Astrocyte of the hippocampus (primary cell): ENCODE measurements at regions not wholly inside any gene's neighbourhood (a gene's known extent, or its start where the extent isn't known, plus 50 kb on each side); places are given as distances from the start of the nearest gene placed in this dataset.
"Not testable (repeated sequence)": the region's sequence is repeated elsewhere in the genome, so short reads cannot be mapped to it uniquely, and the experiment has no call there.

Source experiments
- DNase-seq: peaks from one replicate; pipeline ENCODE4 v3.0.0; 2011; ENCODE audit warnings: low read depth, low spot score

GRCh38 chr3:192968901-192969300, 51.2 kb upstream of the MB21D2 start:
- DNase-seq, result peak; percentile 56

DNA sequence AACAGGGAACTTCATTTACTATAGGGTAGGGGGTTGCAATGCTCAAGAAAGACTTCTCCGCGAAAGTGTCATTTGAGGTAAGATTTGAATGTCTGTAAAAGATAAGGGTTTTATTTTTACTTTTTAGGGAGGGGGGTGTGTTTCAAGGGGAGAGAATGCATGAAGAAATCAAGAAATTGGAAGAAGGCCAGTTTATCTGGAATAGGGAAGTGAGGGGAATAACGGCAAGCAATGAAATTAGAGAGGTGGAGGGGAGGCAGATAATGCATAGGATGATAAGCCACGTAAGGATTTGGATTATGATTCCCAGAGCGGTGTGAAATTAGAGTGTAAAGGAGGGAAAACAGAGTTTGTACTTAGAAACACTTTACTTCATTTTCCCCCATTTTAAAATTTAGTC, 63.0 kb upstream of the MB21D2 start:
- DNase-seq, result no peak

DNA sequence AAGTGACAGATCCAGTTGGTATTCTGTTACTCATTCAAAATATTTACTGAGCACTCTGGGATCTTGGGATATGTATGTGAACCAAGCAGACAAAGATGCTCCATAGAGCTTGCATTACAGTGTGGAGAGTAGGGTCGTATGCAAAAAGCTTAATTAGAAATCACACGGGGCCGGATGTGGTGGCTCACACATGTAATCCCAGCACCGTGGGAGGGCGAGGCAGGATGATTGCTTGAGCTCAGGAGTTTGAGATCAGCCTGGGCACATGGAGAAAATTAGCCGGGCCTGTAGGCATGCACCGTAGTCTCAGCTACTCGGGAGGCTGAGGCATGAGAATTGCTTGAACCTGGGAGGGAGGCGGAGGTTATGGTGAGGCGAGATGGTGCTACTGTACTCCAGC, 68.7 kb upstream of the MB21D2 start:
- DNase-seq, result no peak

DNA sequence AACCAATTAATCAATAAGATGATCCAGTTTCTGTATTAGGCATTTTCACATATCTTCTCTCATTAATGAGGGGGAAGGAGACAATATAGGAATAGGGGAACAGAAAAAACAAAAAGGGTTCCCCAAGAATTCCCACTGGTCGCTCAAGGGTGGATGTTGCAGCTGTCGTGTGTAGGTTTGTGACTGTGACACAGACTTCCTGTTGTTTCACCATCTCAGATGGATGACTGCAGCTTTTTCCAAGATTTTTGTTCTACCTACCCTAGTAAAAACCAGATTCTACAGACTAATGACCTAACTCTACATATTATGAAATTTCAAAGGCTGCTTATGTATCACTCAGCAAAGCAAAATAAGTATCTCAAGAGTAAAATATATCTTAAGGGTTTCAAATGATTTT, 73.7 kb upstream of the MB21D2 start:
- DNase-seq, result no peak

DNA sequence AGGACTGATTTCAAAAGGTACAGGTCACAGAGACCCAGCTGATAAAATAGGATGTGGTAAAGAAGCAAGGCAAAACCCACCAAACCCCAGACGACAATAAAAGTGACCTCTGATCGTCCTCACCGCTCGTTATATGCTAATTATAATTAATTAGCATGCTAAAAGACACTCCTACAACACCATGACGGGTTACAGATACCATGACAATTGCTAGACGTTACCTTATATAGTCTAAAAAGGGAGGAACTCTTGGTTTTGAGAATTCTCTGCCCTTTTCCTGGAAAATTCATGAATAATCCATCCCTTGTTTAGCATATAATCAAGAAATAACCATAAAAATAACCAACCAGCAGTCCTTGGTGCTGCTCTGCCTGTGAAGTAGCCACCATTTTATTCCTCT, 74.7 kb upstream of the MB21D2 start:
- no peak for DNase-seq

GRCh38 chr3:192993411-192993810, 75.8 kb upstream of the MB21D2 start:
- no peak for DNase-seq

- DNase-seq, result not testable (repeated sequence)
Measured at GRCh38 chr3:193001113-193001512, 83.5 kb upstream of the MB21D2 start.

GRCh38 chr3:193003624-193004023, 86.0 kb upstream of the MB21D2 start:
- DNase-seq, result not testable (repeated sequence)

GRCh38 chr3:193008654-193009053, 91.0 kb upstream of the MB21D2 start:
- no peak for DNase-seq

- DNase-seq, result peak; percentile 11
Measured at GRCh38 chr3:193010191-193010590, 92.5 kb upstream of the MB21D2 start.

- no peak for DNase-seq
Measured at GRCh38 chr3:193011958-193012357, 94.3 kb upstream of the MB21D2 start.

DNA sequence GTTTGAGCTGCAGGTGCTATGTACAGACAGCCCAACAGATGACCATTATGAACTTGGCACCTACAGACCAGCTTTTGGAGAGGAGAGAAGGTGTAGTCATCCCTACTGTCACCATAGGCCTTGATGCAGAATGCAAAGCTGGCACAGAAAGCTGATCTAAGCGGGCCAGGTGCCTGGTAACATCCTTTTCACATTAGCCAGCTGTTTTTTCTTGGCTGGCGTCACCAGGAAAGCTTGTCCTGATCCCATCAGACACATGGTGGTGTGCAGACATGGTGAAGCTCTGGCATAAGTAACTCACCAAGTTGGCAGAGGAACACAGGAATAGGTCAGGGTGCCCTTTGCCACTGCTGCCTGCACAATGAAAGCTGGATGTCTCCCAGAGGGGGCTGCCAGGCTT, 97.2 kb upstream of the MB21D2 start:
- no peak for DNase-seq

DNA sequence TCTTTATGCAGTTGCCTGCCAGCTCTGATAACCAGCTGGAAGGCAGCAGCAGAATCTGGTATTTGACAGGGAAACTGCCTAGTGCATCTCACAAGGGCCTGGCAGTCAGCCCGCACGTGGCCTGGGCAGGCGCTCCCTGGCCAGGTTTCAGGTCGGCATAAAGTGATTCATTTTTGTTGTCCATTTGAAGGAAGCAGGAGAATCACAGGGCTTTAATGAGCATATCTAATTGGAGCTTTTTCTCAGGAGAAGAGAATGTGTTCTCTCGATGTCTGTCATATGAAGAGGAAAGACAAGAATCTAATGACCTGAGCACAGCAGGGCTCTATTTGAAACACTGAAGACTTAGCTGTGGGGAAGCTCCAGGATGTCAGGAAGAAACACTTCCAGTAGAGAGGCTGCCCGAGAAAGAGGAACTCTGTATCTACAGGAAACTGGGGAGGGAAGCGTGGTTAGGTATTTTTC, 98.8 kb upstream of the MB21D2 start:
- DNase-seq, result peak; percentile 72

DNA sequence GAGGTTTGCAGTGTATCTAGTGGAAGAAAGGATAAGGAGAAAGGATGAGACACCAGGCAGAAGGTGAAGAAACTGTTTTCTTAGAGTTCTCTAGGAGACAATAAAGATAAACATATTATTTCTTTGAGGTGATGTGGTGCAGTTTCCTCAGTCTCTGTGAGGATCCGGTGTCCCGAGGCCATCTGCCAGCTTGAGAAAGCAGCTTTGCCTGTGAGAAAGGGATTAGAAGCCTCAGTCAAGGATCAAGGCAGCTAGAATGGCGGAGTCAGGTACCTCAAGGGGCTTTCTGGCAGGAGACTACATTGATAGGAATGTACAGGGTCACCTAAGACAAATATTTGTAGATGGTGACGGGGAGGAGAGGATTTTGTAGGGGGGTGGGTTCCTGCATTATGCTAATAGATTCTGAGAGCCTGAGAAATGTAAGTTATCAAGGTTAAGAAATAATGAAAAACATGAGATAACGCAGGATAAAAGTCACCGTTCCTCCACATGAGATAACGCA, 103.9 kb upstream of the MB21D2 start:
- no peak for DNase-seq

GRCh38 chr3:193023218-193023617, 105.6 kb upstream of the MB21D2 start:
- DNase-seq, result no peak

GRCh38 chr3:193028258-193028657, 110.6 kb upstream of the MB21D2 start:
- no peak for DNase-seq

DNA sequence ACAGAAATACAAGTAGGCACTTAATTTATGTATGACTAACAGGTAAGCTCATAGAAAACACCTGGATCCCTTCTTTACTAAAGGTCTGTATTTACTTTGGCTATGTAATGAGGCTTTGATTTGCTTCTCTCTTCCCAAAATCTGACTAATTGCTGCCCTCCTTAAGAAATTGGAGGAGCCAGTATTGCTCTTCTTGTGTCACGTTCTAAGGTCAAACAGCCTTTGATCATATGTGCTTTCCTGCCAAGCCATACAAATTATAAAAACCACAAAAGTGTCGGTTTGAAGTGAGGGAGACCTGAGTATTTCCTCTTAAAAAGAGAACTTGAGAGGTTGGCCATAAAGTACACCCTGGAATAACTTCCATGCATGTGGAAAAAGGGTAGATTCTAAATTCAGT, 112.1 kb upstream of the MB21D2 start:
- peak; percentile 4 for DNase-seq

DNA sequence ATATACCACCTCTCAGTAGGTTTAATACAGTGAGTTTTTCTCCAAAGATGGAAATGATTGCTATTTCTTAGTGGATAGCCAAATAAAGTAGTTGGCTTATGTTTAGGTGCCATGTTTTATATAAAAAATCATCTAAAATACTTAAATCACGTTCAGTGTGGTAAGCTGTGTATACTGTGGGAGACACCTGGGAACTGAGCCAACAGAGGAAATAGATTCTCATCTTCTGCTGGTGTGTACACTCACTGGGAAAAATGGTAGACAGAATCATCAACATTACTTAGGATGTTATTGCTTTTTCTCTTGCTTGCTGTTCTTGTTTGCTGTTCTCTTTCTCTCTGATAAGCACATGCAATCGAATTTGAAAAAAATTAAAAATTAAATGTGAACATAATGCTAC, 112.6 kb upstream of the MB21D2 start:
- peak; percentile 7 for DNase-seq

GRCh38 chr3:193031911-193032310, 114.3 kb upstream of the MB21D2 start:
- DNase-seq, result no peak

DNA sequence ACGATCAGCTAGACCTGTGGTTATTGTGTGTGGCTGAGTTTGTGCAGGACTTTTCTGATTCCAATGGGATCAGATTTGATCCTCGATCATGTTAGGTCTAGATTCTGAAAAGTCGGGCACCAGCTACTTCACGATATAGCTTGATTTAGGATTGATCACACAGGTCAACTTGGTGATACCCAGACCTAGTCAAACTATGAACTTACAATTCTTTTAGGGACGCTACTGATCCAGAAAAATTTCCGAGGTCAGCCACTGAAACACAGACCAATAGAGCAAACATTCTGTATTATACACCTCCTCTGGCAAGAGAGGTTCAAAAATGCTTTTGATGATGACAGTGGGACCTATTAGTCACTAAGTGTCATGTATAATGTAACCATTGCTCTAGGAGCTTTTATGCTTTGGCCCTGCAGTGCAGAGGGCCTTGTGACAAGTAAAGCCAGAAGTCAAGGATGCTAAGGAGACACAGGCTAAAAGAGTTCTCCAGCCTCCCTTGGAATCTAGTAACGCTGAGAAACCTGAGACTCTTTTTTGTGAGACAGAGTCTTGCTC, 115.6 kb upstream of the MB21D2 start:
- DNase-seq, result no peak

DNA sequence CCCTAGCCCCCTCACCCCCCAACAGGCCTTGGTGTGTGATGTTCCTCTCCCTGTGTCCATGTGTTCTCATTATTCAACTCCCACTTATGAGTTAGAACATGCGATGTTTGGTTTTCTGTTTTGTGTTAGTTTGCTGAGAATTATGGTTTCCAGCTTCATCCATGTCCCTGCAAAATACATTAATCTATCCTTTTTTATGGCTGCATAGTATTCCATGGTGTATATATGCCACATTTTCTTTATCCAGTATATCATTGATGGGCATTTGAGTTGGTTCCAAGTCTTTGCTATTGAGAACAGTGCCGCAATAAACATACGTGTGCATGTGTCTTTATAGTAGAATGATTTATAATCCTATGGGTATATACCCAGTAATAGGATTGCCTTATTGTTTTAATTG, 120.2 kb upstream of the MB21D2 start:
- not testable (repeated sequence) for DNase-seq

DNA sequence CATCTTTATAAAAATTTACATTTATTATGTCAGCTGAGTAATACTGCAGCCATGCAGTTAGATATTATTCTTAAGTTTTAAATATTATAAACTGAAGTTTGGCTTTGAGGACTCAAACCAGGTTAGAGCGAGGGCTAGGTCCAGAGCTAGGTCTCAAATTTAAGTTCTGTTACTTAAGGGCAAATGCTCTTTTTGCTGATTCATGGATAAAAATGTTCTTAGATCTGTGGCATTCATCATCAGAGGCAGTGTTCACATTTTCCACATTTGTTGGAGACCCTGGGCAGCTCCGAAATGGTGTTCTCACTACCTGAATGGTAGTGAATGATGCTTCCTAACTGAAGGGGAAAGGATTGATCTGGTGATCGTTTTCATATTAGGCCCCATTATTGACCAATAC, 121.4 kb upstream of the MB21D2 start:
- no peak for DNase-seq

GRCh38 chr3:193040836-193041672, 123.4 kb upstream of the MB21D2 start:
- DNase-seq, result peak; percentile 56
